ENCODE measurements at regions not wholly inside any gene's neighbourhood (a gene's known extent, or its start where the extent isn't known, plus 50 kb on each side); places are given as distances from the start of the nearest gene placed in this dataset.
"Not testable (repeated sequence)": the region's sequence is repeated elsewhere in the genome, so short reads cannot be mapped to it uniquely, and the experiment has no call there.

DNA sequence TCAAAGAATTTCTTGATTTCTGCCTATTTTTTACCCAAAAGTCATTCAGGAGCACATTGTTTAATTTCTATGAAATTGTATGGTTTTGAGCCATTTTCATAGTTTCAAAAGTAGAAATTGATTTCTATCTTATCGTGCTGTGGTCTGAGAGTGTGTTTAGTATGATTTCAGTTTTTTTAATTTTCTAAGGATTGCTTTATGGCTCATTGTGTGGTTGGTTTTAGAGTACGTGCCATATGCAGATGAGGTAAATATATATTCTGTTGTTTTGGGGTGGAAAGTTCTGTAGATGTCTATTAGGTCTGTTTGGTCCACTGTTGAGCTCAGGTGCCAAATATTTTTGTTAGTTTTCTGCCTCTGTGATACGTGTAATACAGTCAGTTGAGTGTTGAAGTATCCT is 487.1 kb upstream of the CBLB start:
- TF ChIP-seq POLR2A (IDR thresholded peaks at IDR 0.05) = no peak
- TF ChIP-seq EP300 (IDR thresholded peaks at IDR 0.05) = no peak
- TF ChIP-seq, protein P1, sequence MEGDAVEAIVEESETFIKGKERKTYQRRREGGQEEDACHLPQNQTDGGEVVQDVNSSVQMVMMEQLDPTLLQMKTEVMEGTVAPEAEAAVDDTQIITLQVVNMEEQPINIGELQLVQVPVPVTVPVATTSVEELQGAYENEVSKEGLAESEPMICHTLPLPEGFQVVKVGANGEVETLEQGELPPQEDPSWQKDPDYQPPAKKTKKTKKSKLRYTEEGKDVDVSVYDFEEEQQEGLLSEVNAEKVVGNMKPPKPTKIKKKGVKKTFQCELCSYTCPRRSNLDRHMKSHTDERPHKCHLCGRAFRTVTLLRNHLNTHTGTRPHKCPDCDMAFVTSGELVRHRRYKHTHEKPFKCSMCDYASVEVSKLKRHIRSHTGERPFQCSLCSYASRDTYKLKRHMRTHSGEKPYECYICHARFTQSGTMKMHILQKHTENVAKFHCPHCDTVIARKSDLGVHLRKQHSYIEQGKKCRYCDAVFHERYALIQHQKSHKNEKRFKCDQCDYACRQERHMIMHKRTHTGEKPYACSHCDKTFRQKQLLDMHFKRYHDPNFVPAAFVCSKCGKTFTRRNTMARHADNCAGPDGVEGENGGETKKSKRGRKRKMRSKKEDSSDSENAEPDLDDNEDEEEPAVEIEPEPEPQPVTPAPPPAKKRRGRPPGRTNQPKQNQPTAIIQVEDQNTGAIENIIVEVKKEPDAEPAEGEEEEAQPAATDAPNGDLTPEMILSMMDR (IDR thresholded peaks at IDR 0.05) = no peak
- TF ChIP-seq POLR2AphosphoS5 (IDR thresholded peaks at IDR 0.05) = no peak
- DNase-seq = no peak
- no peaks in the 10 kb centered on the region for H3K27me3 ChIP-seq
- no peak overlapping the region for H3K27ac ChIP-seq
- H3K9me3 ChIP-seq = no peaks in the 10 kb centered on the region
- no peaks in the 10 kb centered on the region for H3K36me3 ChIP-seq
- H3K4me1 ChIP-seq = no peaks in the 10 kb centered on the region
- ATAC-seq (ENCODE audit: low FRiP score in 2 of 2) = no peak
- 83 to 87% methylated on average over 3 of the region's 3 CpGs for WGBS, 2 donors
- H3K4me3 ChIP-seq = no peak overlapping the region

DNA sequence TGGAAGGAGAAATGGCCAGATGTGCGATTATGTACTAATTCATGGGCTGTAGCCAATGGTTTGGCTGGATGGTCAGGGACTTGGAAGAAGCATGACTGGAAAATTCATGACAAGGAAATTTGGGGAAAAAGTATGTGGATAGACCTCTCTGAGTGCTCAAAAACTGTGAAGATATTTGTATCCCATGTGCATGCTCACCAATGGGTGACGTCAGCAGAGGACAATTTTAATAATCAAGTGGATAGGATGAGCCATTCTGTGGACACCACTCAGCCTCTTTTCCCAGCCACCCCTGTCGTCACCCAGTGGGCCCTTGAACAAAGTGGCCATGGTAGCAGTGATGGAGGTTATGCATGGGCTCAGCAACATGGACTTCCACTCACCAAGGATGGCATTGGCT is 490.9 kb upstream of the CBLB start:
- H3K9me3 ChIP-seq = no peaks in the 10 kb centered on the region
- no peaks in the 10 kb centered on the region for H3K27me3 ChIP-seq
- H3K4me3 ChIP-seq = no peak overlapping the region
- TF ChIP-seq POLR2A (IDR thresholded peaks at IDR 0.05) = no peak
- no peak for TF ChIP-seq EP300 (IDR thresholded peaks at IDR 0.05)
- TF ChIP-seq, protein P1 (IDR thresholded peaks at IDR 0.05) = no peak
- no peak for TF ChIP-seq POLR2AphosphoS5 (IDR thresholded peaks at IDR 0.05)
- DNase-seq = no peak
- no peaks in the 10 kb centered on the region for H3K4me1 ChIP-seq
- no peak overlapping the region for H3K27ac ChIP-seq
- no peak for ATAC-seq (ENCODE audit: low FRiP score in 2 of 2)
- WGBS, 2 donors = 94% methylated on average over 3 of the region's 3 CpGs
- no peaks in the 10 kb centered on the region for H3K36me3 ChIP-seq

DNA sequence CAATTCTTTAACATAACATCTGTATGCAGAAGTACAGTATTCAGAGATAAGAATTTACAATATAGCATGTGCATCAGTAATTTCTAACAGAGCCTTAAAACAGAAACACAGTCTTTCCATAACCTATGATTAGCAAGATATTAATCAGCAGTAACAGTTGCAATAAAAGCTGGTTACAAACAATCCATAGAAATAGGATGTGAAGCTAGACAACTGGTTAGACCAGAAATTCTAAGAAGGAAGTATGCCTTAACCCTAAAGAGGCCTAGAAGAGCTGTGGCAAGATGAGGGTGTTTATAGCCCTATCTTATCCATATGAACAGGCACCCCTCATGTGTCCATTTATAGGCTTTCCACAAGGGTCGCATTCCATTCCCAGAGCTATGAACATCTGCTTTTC is 492.1 kb upstream of the CBLB start:
- not testable (repeated sequence) for H3K36me3 ChIP-seq; DNase-seq; ATAC-seq (ENCODE audit: low FRiP score in 2 of 2); H3K27ac ChIP-seq; H3K4me3 ChIP-seq; H3K9me3 ChIP-seq; H3K4me1 ChIP-seq; H3K27me3 ChIP-seq
- WGBS, 2 donors = 100% methylated on average over 1 of the region's 1 CpG

DNA sequence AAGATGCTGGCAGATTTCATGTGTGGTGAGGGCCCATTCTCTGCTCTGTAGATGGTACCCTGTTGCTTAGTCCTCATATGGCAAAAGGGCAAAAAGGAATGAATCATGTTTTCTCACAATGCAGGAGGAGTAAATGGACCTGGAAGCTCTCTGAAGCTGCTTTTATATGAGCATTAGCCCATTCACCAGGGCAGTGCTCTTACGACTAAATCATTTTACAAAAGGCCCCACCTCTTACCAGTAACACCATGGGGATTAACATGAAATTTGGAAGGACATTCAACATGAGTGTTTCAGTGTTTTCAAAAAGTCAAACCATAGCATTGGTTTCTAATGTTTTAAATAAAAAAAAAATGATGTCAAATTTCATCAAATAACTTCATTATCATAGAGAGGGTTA is 495.7 kb upstream of the CBLB start:
- 95 to 100% methylated on average over 1 of the region's 1 CpG for WGBS, 2 donors

DNA sequence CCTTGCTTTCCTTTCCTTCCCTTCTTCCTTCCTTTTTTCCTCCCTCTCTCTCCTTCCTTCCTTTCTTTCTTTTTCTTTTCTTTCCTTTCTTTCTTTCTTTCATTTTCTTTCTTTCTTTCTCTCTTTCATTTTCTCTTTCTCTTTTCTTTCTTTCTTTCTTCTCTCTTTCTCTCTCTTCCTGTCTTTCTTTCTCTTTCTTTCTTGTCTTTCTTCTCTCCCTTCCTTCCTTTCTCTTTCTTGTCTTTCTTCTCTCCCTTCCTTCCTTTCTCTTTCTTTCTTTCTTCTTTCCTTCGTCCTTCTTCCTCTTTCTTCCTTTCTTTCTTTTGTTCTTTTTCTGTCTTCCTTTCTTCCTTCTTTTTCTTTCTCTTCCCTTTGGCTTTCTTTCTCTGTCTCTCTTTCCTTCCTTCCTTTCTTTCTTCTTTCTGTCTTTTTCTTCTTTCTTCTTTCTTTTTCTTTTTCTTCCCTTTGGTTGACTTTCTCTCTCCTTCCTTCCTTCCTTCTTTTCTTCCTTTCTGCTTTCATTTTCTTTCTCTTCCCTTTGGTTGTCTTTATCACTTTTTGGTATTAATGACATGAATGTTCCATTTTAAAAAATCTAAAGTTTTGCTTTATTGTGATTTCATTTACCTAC is 496.4 kb upstream of the CBLB start:
- Histone ChIP-seq H3K4me1 (no peaks in the 10 kb centered on the region), H3K27ac (no peak overlapping the region), H3K27me3 (no peaks in the 10 kb centered on the region), H3K9me3 (no peaks in the 10 kb centered on the region), H3K4me3 (no peak overlapping the region), H3K36me3 (no peaks in the 10 kb centered on the region)
- no peak for ATAC-seq (ENCODE audit: low FRiP score in 2 of 2)
- TF ChIP-seq POLR2AphosphoS5 (IDR thresholded peaks at IDR 0.05) (no peak), POLR2A (IDR thresholded peaks at IDR 0.05) (no peak), EP300 (IDR thresholded peaks at IDR 0.05) (no peak)
- TF ChIP-seq, protein P1 (IDR thresholded peaks at IDR 0.05) = no peak
- 90 to 100% methylated on average over 1 of the region's 1 CpG for WGBS, 2 donors
- no peak for DNase-seq

More for the DNA sequence above, 495.7 kb upstream of the CBLB start:
- Histone ChIP-seq H3K27me3 (no peaks in the 10 kb centered on the region), H3K4me1 (no peaks in the 10 kb centered on the region), H3K27ac (no peak overlapping the region), H3K4me3 (no peak overlapping the region), H3K36me3 (no peaks in the 10 kb centered on the region), H3K9me3 (no peaks in the 10 kb centered on the region)
- TF ChIP-seq, protein P1 (IDR thresholded peaks at IDR 0.05) = no peak
- no peak for ATAC-seq (ENCODE audit: low FRiP score in 2 of 2)
- DNase-seq = no peak

Data from upper lobe of left lung (tissue), 6 donors.